ES-I3 (cell line): ENCODE measurements at regions not wholly inside any gene's neighbourhood (a gene's known extent, or its start where the extent isn't known, plus 50 kb on each side); places are given as distances from the start of the nearest gene placed in this dataset.

Experiments
- H3K36me3 ChIP-seq: 2 replicates; pipeline ENCODE4 v1.6.1; 2013; ENCODE audit warnings: mild to moderate bottlenecking, low read length, control low read depth, moderate library complexity; ENCODE audit not compliant: insufficient read depth
- H3K4me1 ChIP-seq: 2 replicates; pipeline ENCODE4 v1.6.1; 2013; ENCODE audit warnings: mild to moderate bottlenecking, control low read depth, low read length; ENCODE audit not compliant: insufficient read depth
- H3K9ac ChIP-seq: 2 replicates; pipeline ENCODE4 v1.6.1; 2013; ENCODE audit warnings: low read depth, mild to moderate bottlenecking, low read length, moderate library complexity
- H3K9me3 ChIP-seq: 2 replicates; pipeline ENCODE4 v1.6.1; 2013; ENCODE audit warnings: mild to moderate bottlenecking, low read length, moderate library complexity; ENCODE audit not compliant: control insufficient read depth, insufficient read depth

- Histone ChIP-seq H3K9ac (no peak overlapping the region), H3K9me3 (no peaks in the 10 kb centered on the region; the same call in 1 of the 2 replicates), H3K4me1 (no peaks in the 10 kb centered on the region), H3K36me3 (no peaks in the 10 kb centered on the region)
Observed at GRCh38 chr1:80639777-80640533, 1160.8 kb upstream of the ADGRL2 start.

GRCh38 chr1:80633947-80634706, 1166.6 kb upstream of the ADGRL2 start:
- Histone ChIP-seq H3K9me3 (no peaks in the 10 kb centered on the region), H3K36me3 (no peaks in the 10 kb centered on the region), H3K4me1 (no peaks in the 10 kb centered on the region), H3K9ac (no peak overlapping the region)

- Histone ChIP-seq H3K9ac (no peak overlapping the region), H3K9me3 (no peaks in the 10 kb centered on the region), H3K36me3 (no peaks in the 10 kb centered on the region), H3K4me1 (no peaks in the 10 kb centered on the region)
Observed at GRCh38 chr1:80632284-80632683, 1168.5 kb upstream of the ADGRL2 start.

GRCh38 chr1:80629304-80629837, 1171.4 kb upstream of the ADGRL2 start:
- H3K9ac ChIP-seq, result no peak overlapping the region
- no peaks in the 10 kb centered on the region for H3K36me3 ChIP-seq
- no peaks in the 10 kb centered on the region for H3K4me1 ChIP-seq
- H3K9me3 ChIP-seq, result no peaks in the 10 kb centered on the region

- peaks cover 5% of the 10 kb centered on the region; the same call in 1 of the 2 replicates for H3K9me3 ChIP-seq
- H3K36me3 ChIP-seq, result no peaks in the 10 kb centered on the region
- H3K4me1 ChIP-seq, result no peaks in the 10 kb centered on the region
- no peak overlapping the region for H3K9ac ChIP-seq
Observed at GRCh38 chr1:80624682-80625081, 1176.1 kb upstream of the ADGRL2 start.

- H3K9ac ChIP-seq, result no peak overlapping the region
- H3K9me3 ChIP-seq, result 0 out of 2 replicates have a peak, but pooled peaks cover 3% of the 10 kb centered on the region
- H3K36me3 ChIP-seq, result no peaks in the 10 kb centered on the region
- H3K4me1 ChIP-seq, result peaks cover 10% of the 10 kb centered on the region; the same call in 1 of the 2 replicates
Observed at GRCh38 chr1:80607064-80607463, 1193.7 kb upstream of the ADGRL2 start.

- H3K4me1 ChIP-seq, result no peaks in the 10 kb centered on the region
- H3K9me3 ChIP-seq, result no peaks in the 10 kb centered on the region
- H3K36me3 ChIP-seq, result no peaks in the 10 kb centered on the region
- no peak overlapping the region for H3K9ac ChIP-seq
Observed at GRCh38 chr1:80594013-80594412, 1206.7 kb upstream of the ADGRL2 start.

- no peaks in the 10 kb centered on the region for H3K9me3 ChIP-seq
- H3K36me3 ChIP-seq, result no peaks in the 10 kb centered on the region
Observed at GRCh38 chr1:80593197-80593596, 1207.5 kb upstream of the ADGRL2 start.

GRCh38 chr1:80582980-80583379, 1217.8 kb upstream of the ADGRL2 start:
- H3K9ac ChIP-seq, result no peak overlapping the region
- no peaks in the 10 kb centered on the region; the same call in 1 of the 2 replicates for H3K36me3 ChIP-seq
- H3K4me1 ChIP-seq, result no peaks in the 10 kb centered on the region
- H3K9me3 ChIP-seq, result no peaks in the 10 kb centered on the region; the same call in 1 of the 2 replicates

More at GRCh38 chr1:80593197-80593596, 1207.5 kb upstream of the ADGRL2 start:
- Histone ChIP-seq H3K4me1 (no peaks in the 10 kb centered on the region), H3K9ac (no peak overlapping the region)

- Histone ChIP-seq H3K36me3 (no peaks in the 10 kb centered on the region; the same call in 1 of the 2 replicates), H3K4me1 (no peaks in the 10 kb centered on the region), H3K9ac (no peak overlapping the region), H3K9me3 (no peaks in the 10 kb centered on the region; the same call in 1 of the 2 replicates)
Observed at GRCh38 chr1:80579055-80579454, 1221.7 kb upstream of the ADGRL2 start.

- Histone ChIP-seq H3K4me1 (no peaks in the 10 kb centered on the region), H3K9me3 (no peaks in the 10 kb centered on the region), H3K36me3 (no peaks in the 10 kb centered on the region), H3K9ac (no peak overlapping the region; the same call in 1 of the 2 replicates)
Observed at GRCh38 chr1:80566867-80567266, 1233.9 kb upstream of the ADGRL2 start.

GRCh38 chr1:80566123-80566522, 1234.6 kb upstream of the ADGRL2 start:
- Histone ChIP-seq H3K4me1 (no peaks in the 10 kb centered on the region; the same call in 1 of the 2 replicates), H3K9ac (no peak overlapping the region), H3K9me3 (no peaks in the 10 kb centered on the region), H3K36me3 (no peaks in the 10 kb centered on the region)

- Histone ChIP-seq H3K4me1 (no peaks in the 10 kb centered on the region; the same call in 1 of the 2 replicates), H3K9me3 (no peaks in the 10 kb centered on the region), H3K36me3 (no peaks in the 10 kb centered on the region), H3K9ac (no peak overlapping the region)
Observed at GRCh38 chr1:80565406-80565805, 1235.3 kb upstream of the ADGRL2 start.

GRCh38 chr1:80542231-80542630, 1258.5 kb upstream of the ADGRL2 start:
- H3K4me1 ChIP-seq, result no peaks in the 10 kb centered on the region; the same call in 1 of the 2 replicates
- no peak overlapping the region for H3K9ac ChIP-seq
- no peaks in the 10 kb centered on the region for H3K9me3 ChIP-seq
- no peaks in the 10 kb centered on the region for H3K36me3 ChIP-seq
